ENCODE measurements at regions not wholly inside any gene's neighbourhood (a gene's known extent, or its start where the extent isn't known, plus 50 kb on each side); places are given as distances from the start of the nearest gene placed in this dataset.

DNA sequence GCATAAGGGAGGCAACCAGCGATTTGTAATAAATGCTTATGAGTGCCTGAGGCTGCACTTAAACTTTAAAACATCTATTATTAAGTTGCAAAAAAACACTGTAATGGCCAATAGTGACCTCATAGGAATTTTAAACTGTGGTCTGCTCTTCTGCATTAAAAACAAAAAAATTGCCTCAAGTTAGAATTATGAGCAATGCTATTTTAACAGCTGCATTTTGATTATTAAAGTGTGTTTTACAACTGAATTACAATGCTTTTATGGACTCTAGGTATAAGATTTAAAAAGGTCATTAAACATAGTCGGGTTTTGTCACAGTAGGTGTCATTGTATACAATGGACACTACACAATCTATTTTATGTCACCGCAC is 528.7 kb upstream of the FANCL start:
- TF ChIP-seq TCF7L2 (IDR thresholded peaks at IDR 0.05; ENCODE audit: low read depth, low read length) (peak; percentile 66; the same call in 1 of the 2 replicates), POLR2AphosphoS5 (IDR thresholded peaks at IDR 0.05; ENCODE audit: low read depth, low read length) (no peak)
- H3K27ac ChIP-seq (ENCODE audit: low read length) = no peak overlapping the region
- peaks cover 2% of the 10 kb centered on the region; the same call in 1 of the 2 replicates for H3K4me1 ChIP-seq (ENCODE audit: control insufficient read depth, insufficient read depth, low read length)
- ChIA-PET CTCF (no interaction called here), POLR2A (no interaction called here)
- DNase-seq (ENCODE audit: low read depth, low spot score) = no peak
- no peak overlapping the region for H3K4me3 ChIP-seq (ENCODE audit: low read depth in 2 of 2, low read length in 2 of 2)
- no peaks in the 10 kb centered on the region for H3K36me3 ChIP-seq (ENCODE audit: control insufficient read depth, insufficient read depth, low read length)
- H3K27me3 ChIP-seq (ENCODE audit: control insufficient read depth, insufficient read depth, low read length) = no peaks in the 10 kb centered on the region; the same call in 1 of the 2 replicates
- no peak for ATAC-seq
- no TSS peak for BruUV-seq (replicated peaks)
- in situ Hi-C loops (cut with HindIII; ENCODE audit: low pct_unique_long_range_greater_than_20kb, low sequenced_read_pairs) (no loop called here), intact Hi-C loops (cut with micrococcal nuclease; ENCODE audit: unreplicated experiment) (no loop called here)
- H3K9me3 ChIP-seq (ENCODE audit: control insufficient read depth, insufficient read depth, low read depth, low read length) = no peaks in the 10 kb centered on the region

DNA sequence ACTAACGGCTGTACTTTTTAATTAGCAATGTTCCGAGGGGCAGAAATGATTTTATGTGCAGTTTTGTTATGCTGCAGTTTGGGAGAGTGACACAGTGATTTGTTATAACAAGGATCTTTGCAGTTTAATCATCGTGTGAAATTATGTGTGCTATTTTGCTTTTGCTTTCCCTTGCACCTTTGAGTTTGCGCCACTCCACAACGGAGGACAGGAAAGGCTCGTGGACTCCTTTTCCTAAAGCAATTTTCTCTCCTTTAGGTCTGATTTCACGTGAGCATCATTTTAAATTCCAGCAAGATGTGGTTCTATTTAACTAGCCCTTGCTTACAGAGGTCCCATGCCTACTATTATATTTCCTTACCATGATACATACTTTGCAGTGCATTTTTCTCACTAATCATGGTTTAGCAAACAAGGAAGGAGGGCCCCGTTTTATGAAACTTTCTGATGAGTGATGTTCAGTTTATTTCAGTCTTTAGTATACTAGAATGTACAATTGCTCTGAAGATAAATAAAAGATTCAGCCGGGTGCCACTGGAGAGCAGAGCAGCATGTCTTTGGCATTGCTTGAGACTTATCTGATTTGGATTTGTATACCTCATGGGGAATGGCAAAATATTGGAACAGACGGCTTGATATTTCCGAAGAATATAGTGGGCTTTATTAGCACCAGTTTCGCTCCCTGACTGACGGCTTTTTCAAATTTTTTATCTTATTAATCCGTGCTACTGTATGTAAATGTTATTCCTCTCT is 528.2 kb upstream of the FANCL start:
- no TSS peak for BruUV-seq (replicated peaks)
- ChIA-PET CTCF (no interaction called here), POLR2A (no interaction called here)
- Histone ChIP-seq H3K27me3 (ENCODE audit: control insufficient read depth, insufficient read depth, low read length) (no peaks in the 10 kb centered on the region; the same call in 1 of the 2 replicates), H3K4me3 (ENCODE audit: low read depth in 2 of 2, low read length in 2 of 2) (no peak overlapping the region), H3K4me1 (ENCODE audit: control insufficient read depth, insufficient read depth, low read length) (peaks cover 2% of the 10 kb centered on the region; the same call in 1 of the 2 replicates), H3K9me3 (ENCODE audit: control insufficient read depth, insufficient read depth, low read depth, low read length) (no peaks in the 10 kb centered on the region), H3K27ac (ENCODE audit: low read length) (no peak overlapping the region), H3K36me3 (ENCODE audit: control insufficient read depth, insufficient read depth, low read length) (no peaks in the 10 kb centered on the region)
- in situ Hi-C loops (cut with HindIII; ENCODE audit: low pct_unique_long_range_greater_than_20kb, low sequenced_read_pairs) (no loop called here), intact Hi-C loops (cut with micrococcal nuclease; ENCODE audit: unreplicated experiment) (no loop called here)
- TF ChIP-seq TCF7L2 (IDR thresholded peaks at IDR 0.05; ENCODE audit: low read depth, low read length) = no peak; the same call in 1 of the 2 replicates
- TF ChIP-seq, protein P1, sequence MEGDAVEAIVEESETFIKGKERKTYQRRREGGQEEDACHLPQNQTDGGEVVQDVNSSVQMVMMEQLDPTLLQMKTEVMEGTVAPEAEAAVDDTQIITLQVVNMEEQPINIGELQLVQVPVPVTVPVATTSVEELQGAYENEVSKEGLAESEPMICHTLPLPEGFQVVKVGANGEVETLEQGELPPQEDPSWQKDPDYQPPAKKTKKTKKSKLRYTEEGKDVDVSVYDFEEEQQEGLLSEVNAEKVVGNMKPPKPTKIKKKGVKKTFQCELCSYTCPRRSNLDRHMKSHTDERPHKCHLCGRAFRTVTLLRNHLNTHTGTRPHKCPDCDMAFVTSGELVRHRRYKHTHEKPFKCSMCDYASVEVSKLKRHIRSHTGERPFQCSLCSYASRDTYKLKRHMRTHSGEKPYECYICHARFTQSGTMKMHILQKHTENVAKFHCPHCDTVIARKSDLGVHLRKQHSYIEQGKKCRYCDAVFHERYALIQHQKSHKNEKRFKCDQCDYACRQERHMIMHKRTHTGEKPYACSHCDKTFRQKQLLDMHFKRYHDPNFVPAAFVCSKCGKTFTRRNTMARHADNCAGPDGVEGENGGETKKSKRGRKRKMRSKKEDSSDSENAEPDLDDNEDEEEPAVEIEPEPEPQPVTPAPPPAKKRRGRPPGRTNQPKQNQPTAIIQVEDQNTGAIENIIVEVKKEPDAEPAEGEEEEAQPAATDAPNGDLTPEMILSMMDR (IDR thresholded peaks at IDR 0.05) = no peak; the same call in 1 of the 2 replicates
- TF ChIP-seq, protein P2, sequence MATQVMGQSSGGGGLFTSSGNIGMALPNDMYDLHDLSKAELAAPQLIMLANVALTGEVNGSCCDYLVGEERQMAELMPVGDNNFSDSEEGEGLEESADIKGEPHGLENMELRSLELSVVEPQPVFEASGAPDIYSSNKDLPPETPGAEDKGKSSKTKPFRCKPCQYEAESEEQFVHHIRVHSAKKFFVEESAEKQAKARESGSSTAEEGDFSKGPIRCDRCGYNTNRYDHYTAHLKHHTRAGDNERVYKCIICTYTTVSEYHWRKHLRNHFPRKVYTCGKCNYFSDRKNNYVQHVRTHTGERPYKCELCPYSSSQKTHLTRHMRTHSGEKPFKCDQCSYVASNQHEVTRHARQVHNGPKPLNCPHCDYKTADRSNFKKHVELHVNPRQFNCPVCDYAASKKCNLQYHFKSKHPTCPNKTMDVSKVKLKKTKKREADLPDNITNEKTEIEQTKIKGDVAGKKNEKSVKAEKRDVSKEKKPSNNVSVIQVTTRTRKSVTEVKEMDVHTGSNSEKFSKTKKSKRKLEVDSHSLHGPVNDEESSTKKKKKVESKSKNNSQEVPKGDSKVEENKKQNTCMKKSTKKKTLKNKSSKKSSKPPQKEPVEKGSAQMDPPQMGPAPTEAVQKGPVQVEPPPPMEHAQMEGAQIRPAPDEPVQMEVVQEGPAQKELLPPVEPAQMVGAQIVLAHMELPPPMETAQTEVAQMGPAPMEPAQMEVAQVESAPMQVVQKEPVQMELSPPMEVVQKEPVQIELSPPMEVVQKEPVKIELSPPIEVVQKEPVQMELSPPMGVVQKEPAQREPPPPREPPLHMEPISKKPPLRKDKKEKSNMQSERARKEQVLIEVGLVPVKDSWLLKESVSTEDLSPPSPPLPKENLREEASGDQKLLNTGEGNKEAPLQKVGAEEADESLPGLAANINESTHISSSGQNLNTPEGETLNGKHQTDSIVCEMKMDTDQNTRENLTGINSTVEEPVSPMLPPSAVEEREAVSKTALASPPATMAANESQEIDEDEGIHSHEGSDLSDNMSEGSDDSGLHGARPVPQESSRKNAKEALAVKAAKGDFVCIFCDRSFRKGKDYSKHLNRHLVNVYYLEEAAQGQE (IDR thresholded peaks at IDR 0.05; ENCODE audit: insufficient read depth in 1 of 2, low read depth in 2 of 2, low read length in 1 of 2) = no peak
- no peak for TF ChIP-seq POLR2AphosphoS5 (IDR thresholded peaks at IDR 0.05; ENCODE audit: low read depth, low read length)
- no peak for TF ChIP-seq SIN3A (IDR thresholded peaks at IDR 0.05; ENCODE audit: borderline replicate concordance, insufficient read depth, low read depth, low read length)
- DNase-seq (ENCODE audit: low read depth, low spot score) = no peak
- no peak for ATAC-seq

DNA sequence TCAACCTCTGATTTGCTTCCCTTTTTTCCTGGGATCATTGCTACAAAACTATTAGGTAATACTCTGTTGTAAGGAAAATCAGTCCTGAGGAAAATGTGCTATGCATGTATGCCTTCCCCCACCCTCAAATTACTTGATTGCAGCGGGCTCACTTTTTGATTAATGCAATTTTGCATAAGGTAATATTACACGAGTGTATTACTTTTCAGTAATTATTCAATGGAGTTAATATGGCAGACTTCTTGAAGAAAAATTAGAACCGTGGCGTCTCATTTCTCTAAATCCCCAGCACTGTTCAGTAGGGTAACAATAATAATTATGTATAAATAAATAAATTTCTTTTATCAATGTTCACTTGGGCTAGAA is 527.6 kb upstream of the FANCL start:
- ChIA-PET POLR2A (no interaction called here), CTCF (no interaction called here)
- no TSS peak for BruUV-seq (replicated peaks)
- Histone ChIP-seq H3K4me3 (ENCODE audit: low read depth in 2 of 2, low read length in 2 of 2) (no peak overlapping the region), H3K36me3 (ENCODE audit: control insufficient read depth, insufficient read depth, low read length) (no peaks in the 10 kb centered on the region), H3K27ac (ENCODE audit: low read length) (no peak overlapping the region), H3K4me1 (ENCODE audit: control insufficient read depth, insufficient read depth, low read length) (peaks cover 2% of the 10 kb centered on the region; the same call in 1 of the 2 replicates), H3K9me3 (ENCODE audit: control insufficient read depth, insufficient read depth, low read depth, low read length) (no peaks in the 10 kb centered on the region), H3K27me3 (ENCODE audit: control insufficient read depth, insufficient read depth, low read length) (no peaks in the 10 kb centered on the region; the same call in 1 of the 2 replicates)
- ATAC-seq (no peak), DNase-seq (ENCODE audit: low read depth, low spot score) (no peak)
- in situ Hi-C loops (cut with HindIII; ENCODE audit: low pct_unique_long_range_greater_than_20kb, low sequenced_read_pairs) (no loop called here), intact Hi-C loops (cut with micrococcal nuclease; ENCODE audit: unreplicated experiment) (no loop called here)
- TF ChIP-seq, protein P1 (IDR thresholded peaks at IDR 0.05) = no peak
- TF ChIP-seq SIN3A (IDR thresholded peaks at IDR 0.05; ENCODE audit: borderline replicate concordance, insufficient read depth, low read depth, low read length) (no peak), POLR2AphosphoS5 (IDR thresholded peaks at IDR 0.05; ENCODE audit: low read depth, low read length) (no peak), TCF7L2 (IDR thresholded peaks at IDR 0.05; ENCODE audit: low read depth, low read length) (no peak)
- TF ChIP-seq, protein P2 (IDR thresholded peaks at IDR 0.05; ENCODE audit: insufficient read depth in 1 of 2, low read depth in 2 of 2, low read length in 1 of 2) = no peak
